SK-N-MC (cell line): ENCODE measurements at regions not wholly inside any gene's neighbourhood (a gene's known extent, or its start where the extent isn't known, plus 50 kb on each side); places are given as distances from the start of the nearest gene placed in this dataset.

ENCODE experiments used
- DNase-seq: peaks from one replicate; pipeline ENCODE4 v3.0.0-alpha.2; 2011; ENCODE audit warnings: low read depth, low spot score
- H3K27ac ChIP-seq: fragments of 200-600 bp; sonication (generic); 2 replicates; pipeline ENCODE4 v1.5.1; 2016; ENCODE audit warnings: mixed run types
- H3K36me3 ChIP-seq: fragments of 200-600 bp; sonication (generic); 2 replicates; pipeline ENCODE4 v1.6.1; 2017; ENCODE audit warnings: antibody characterized with exemption, low read length, mixed read lengths; ENCODE audit not compliant: insufficient read depth
- H3K4me3 ChIP-seq: fragments of 200-600 bp; sonication (generic); 2 replicates; pipeline ENCODE4 v1.5.1; 2016
- H3K9ac ChIP-seq: fragments of 200-600 bp; sonication (generic); 2 replicates; pipeline ENCODE4 v1.8.0; 2017; ENCODE audit warnings: mixed run types, mixed read lengths; ENCODE audit not compliant: insufficient read length
- H3K9me3 ChIP-seq: fragments of 200-600 bp; sonication (generic); 2 replicates; pipeline ENCODE4 v1.6.1; 2017; ENCODE audit warnings: low read depth, mild to moderate bottlenecking, antibody characterized with exemption, low read length, moderate library complexity, mixed read lengths
- EZH2 ChIP-seq: fragments of 200-600 bp; sonication (generic); IDR thresholded peaks from one replicate; pipeline ENCODE4 v1.6.1; 2017; ENCODE audit warnings: antibody characterized with exemption
- FOXP2 ChIP-seq: optimal IDR thresholded peaks from 2 replicates; pipeline ENCODE3; 2011; ENCODE audit warnings: mild to moderate bottlenecking, moderate library complexity; ENCODE audit not compliant: insufficient read depth; ENCODE audit errors: extremely low read length, control extremely low read depth
- POLR2AphosphoS5 ChIP-seq: IDR thresholded peaks from 2 replicates; pipeline ENCODE4 v1.6.1; 2012; ENCODE audit warnings: mild to moderate bottlenecking, low read depth, low read length, borderline replicate concordance

GRCh38 chr17:27232328-27232727, 61.6 kb upstream of the WSB1 start:
- no peak for TF ChIP-seq POLR2AphosphoS5
- no peak for TF ChIP-seq FOXP2
- no peak for TF ChIP-seq EZH2
- DNase-seq: no peak
- Histone ChIP-seq H3K4me3 (no peak overlapping the region), H3K9ac (no peak overlapping the region), H3K36me3 (no peaks in the 10 kb centered on the region), H3K9me3 (no peaks in the 10 kb centered on the region), H3K27ac (no peak overlapping the region)

DNA sequence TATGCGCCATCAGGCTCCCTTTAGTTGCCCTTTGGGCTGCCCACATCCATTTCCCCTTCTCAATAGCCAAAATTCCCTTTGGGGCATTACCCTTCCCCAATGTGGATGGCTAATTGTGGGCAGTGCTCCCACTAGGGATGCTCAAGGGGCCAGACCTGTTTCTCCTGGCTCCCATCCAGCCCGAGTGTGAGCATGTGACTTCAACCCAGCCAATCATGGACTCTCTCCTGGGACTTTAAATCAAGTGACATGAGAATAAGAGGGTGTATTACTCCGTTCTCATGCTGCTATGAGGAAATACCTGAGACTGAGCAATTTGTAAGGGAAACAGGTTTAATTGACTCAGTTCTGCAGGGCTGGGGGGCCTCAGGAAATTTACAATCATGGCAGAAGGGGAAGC, 60.9 kb upstream of the WSB1 start:
- Histone ChIP-seq H3K36me3 (no peaks in the 10 kb centered on the region), H3K27ac (no peak overlapping the region), H3K9ac (no peak overlapping the region), H3K9me3 (no peaks in the 10 kb centered on the region), H3K4me3 (no peak overlapping the region)
- DNase-seq: no peak
- TF ChIP-seq FOXP2 (no peak), EZH2 (no peak), POLR2AphosphoS5 (no peak)

- no peak overlapping the region for H3K4me3 ChIP-seq
- no peak overlapping the region for H3K9ac ChIP-seq
- TF ChIP-seq EZH2 (no peak), FOXP2 (no peak), POLR2AphosphoS5 (no peak)
- H3K9me3 ChIP-seq: no peaks in the 10 kb centered on the region
- H3K27ac ChIP-seq: no peak overlapping the region
- no peaks in the 10 kb centered on the region for H3K36me3 ChIP-seq
- DNase-seq: no peak
These were observed 60.1 kb upstream of the WSB1 start for GRCh38 chr17:27233776-27234175.

DNA sequence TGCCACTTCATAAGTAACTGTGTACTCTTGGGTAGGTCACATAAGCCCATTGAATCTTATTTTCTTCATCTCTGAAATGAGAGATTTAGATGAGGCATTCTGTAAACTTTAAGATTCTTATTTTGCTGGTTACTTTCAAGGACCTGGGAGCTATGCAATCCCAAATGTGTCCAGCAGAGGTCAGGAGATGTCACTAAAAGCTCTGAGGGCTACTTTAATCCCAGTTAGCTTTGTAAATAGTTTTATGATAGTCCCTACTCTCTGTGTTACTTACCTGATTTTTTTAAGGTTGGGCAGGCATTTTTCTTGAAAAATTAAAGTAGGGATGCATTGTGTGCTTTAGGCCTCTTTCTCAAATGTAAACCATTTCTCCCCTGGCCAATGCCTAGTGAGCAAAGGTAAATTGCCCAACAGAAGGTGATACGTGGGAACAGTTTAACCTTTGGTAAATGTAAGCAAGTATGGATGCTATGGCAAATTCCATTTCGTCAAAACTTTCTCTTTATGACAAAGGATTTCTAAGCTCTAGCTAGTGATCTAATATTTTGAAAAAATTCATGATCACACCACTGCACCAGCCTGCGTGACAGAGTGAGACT, 57.1 kb upstream of the WSB1 start:
- peak; percentile 75 for DNase-seq
- H3K36me3 ChIP-seq: no peaks in the 10 kb centered on the region
- TF ChIP-seq FOXP2 (no peak), EZH2 (no peak)

GRCh38 chr17:27237890-27238289, 56.0 kb upstream of the WSB1 start:
- Histone ChIP-seq H3K36me3 (no peaks in the 10 kb centered on the region), H3K9me3 (no peaks in the 10 kb centered on the region), H3K9ac (peak overlapping the region; percentile 6), H3K27ac (0 out of 2 replicates have a peak overlapping the region, but pooled peaks have one; percentile 2), H3K4me3 (no peak overlapping the region)
- TF ChIP-seq EZH2 (no peak), POLR2AphosphoS5 (no peak), FOXP2 (no peak)
- DNase-seq: no peak

More for the DNA sequence above, 57.1 kb upstream of the WSB1 start:
- H3K9me3 ChIP-seq: no peaks in the 10 kb centered on the region
- peak overlapping the region; percentile 6 for H3K9ac ChIP-seq
- no peak overlapping the region for H3K4me3 ChIP-seq
- H3K27ac ChIP-seq: peak overlapping the region; percentile 2; the same call in 1 of the 2 replicates

DNA sequence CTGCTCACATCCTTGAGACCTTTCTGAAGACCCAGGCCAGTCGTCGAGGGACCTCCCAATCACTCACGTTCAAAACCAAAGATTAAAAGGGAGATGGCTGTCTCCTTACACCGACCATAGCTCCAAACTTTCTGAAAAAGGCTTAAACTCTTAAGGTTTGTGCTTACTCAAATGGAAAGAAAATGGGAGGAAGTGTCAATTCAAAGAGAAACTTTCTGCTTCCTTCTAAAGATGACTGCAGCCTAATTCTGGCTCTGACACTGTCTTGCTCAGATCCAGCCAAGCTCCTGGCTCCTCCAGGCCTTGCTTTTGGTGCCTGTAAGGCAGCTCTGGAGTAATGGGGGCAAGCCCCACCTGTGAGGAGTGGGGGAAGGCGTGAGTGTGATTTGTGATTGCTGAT, 54.9 kb upstream of the WSB1 start:
- no peaks in the 10 kb centered on the region for H3K9me3 ChIP-seq
- H3K27ac ChIP-seq: no peak overlapping the region
- H3K9ac ChIP-seq: no peak overlapping the region
- H3K4me3 ChIP-seq: no peak overlapping the region
- H3K36me3 ChIP-seq: no peaks in the 10 kb centered on the region
- no peak for DNase-seq
- TF ChIP-seq FOXP2: no peak
- TF ChIP-seq EZH2: no peak
- no peak for TF ChIP-seq POLR2AphosphoS5

GRCh38 chr17:27239584-27239983, 54.3 kb upstream of the WSB1 start:
- H3K36me3 ChIP-seq: no peaks in the 10 kb centered on the region
- no peaks in the 10 kb centered on the region for H3K9me3 ChIP-seq
- H3K4me3 ChIP-seq: no peak overlapping the region
- DNase-seq: no peak
- TF ChIP-seq POLR2AphosphoS5 (no peak), FOXP2 (no peak), EZH2 (no peak)
- no peak overlapping the region for H3K27ac ChIP-seq
- H3K9ac ChIP-seq: no peak overlapping the region

DNA sequence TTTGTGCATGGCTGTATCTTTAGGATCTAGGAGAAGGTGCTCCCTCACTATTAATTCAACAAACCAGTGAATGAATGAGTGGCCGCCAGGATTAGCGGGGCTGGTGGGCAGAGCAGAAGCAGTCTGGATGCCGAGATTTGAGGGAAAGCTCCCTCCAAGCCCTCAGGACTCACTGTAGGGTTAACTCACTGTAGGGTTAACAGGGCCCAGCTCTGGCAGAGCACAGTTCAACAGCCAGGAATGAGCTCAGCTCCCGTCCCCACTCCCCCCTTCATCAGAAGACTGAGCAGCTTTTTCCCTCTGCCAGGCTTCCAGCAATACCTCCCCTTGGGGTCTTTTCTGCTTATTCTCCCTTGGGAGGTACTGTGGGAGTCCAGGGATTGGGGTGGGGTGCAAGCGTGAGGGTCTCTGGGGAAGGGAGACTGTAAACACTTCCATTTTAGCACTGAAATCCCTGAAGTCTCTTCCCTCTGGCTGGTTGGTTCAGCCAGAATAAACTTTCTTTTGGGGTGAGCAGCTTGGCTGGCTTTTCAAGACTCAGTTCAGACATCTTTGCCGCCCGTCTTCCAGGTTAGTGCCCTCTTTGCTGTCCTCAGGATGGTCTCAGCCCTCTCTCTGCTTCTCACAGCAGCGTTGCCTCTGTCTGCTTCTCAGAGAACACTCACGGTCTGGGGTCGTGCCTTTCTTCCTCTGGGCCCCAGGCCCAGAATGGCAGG, 53.7 kb upstream of the WSB1 start:
- TF ChIP-seq EZH2: no peak
- TF ChIP-seq POLR2AphosphoS5: no peak
- TF ChIP-seq FOXP2: no peak
- H3K4me3 ChIP-seq: no peak overlapping the region
- no peak overlapping the region for H3K27ac ChIP-seq
- no peak for DNase-seq
- H3K9ac ChIP-seq: no peak overlapping the region
- no peaks in the 10 kb centered on the region for H3K36me3 ChIP-seq
- no peaks in the 10 kb centered on the region for H3K9me3 ChIP-seq
